Activated CD4-positive, alpha-beta T cell treated with anti-CD3 and anti-CD28 coated beads, Interleukin-2, Interleukin-6, amounts not matched to agents 100 ng/mL and 50 ng/mL, durations not matched to agents 16 hours and 8 hours (primary cell): ENCODE measurements at regions not wholly inside any gene's neighbourhood (a gene's known extent, or its start where the extent isn't known, plus 50 kb on each side); places are given as distances from the start of the nearest gene placed in this dataset.
"Not testable (repeated sequence)": the region's sequence is repeated elsewhere in the genome, so short reads cannot be mapped to it uniquely, and the experiment has no call there.

Experiments
- DNase-seq: peaks from one replicate; pipeline ENCODE4 v3.0.0-alpha.2; 2020

DNA sequence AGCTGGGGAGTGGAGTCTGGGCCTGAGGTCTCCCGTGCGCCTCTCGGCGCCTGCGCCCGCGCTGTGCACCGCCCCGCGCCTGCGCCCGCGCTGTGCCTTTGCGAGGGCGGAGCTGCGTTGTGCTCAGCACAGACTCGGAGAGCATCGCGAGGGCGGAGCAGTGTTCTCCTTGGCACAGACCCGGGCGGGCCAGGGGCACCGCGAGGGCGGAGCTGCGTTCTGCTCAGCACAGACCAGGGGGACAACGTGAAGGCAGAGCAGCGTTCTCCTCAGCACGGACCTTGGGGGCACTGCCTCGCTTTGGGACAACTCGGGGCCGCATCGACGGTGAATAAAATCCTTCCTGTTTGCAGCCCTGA, 2968.4 kb downstream of the RPIA start:
- DNase-seq = peak; percentile 1

GRCh38 chr2:91667341-91667740, 2975.9 kb downstream of the RPIA start:
- not testable (repeated sequence) for DNase-seq

DNA sequence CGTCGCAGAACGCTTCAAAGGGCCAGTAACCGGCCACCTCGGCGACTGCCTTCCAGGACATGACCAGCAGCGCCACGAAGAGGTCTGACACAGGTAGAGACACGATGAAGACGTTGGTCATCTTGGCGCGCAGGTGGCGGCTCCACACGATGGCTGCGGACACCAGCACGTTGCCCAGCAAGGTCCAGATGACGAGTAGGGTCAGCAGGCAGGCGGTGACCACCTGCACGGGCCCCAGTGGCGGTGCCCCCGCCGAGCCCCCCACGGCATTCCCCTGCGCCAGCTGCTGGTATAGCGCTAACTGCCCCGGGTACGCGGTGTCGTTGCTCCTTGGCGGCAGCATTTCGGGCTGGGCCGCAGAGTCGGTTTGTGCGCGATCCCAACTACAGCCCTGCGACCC, 2994.1 kb downstream of the RPIA start:
- DNase-seq = not testable (repeated sequence)

- DNase-seq = not testable (repeated sequence)
Measured at GRCh38 chr2:91686046-91686445, 2994.6 kb downstream of the RPIA start.
